HepG2 (cell line): ENCODE measurements at regions not wholly inside any gene's neighbourhood (a gene's known extent, or its start where the extent isn't known, plus 50 kb on each side); places are given as distances from the start of the nearest gene placed in this dataset.

Experiments
- GATAD2A ChIP-seq: IDR thresholded peaks from 2 replicates; pipeline ENCODE4 v1.6.1; 2016
- HMG20A ChIP-seq: IDR thresholded peaks from 2 replicates; pipeline ENCODE4 v1.6.1; 2016; ENCODE audit warnings: borderline replicate concordance
- HMGA1 ChIP-seq: sonication (generic); formaldehyde crosslinking; conservative IDR thresholded peaks from 2 replicates; pipeline ENCODE4 v1.4.0; 2020; ENCODE audit warnings: missing genetic modification reagents
- HOXA3 ChIP-seq: sonication (generic); formaldehyde crosslinking; IDR thresholded peaks from 2 replicates; pipeline ENCODE4 v1.5.0; 2020; ENCODE audit warnings: missing genetic modification reagents
- IRX3 ChIP-seq: sonication (generic); formaldehyde crosslinking; IDR thresholded peaks from 2 replicates; pipeline ENCODE4 v1.8.1; 2023; ENCODE audit warnings: mild to moderate bottlenecking, low read depth, missing genetic modification reagents, borderline replicate concordance
- JUN ChIP-seq: sonication (generic); formaldehyde crosslinking; IDR thresholded peaks from 2 replicates; pipeline ENCODE4 v1.4.0; 2020; ENCODE audit warnings: mild to moderate bottlenecking, missing genetic modification reagents
- LBX2 ChIP-seq: sonication (generic); formaldehyde crosslinking; IDR thresholded peaks from 2 replicates; pipeline ENCODE4 v1.5.0; 2020; ENCODE audit warnings: missing genetic modification reagents, mild to moderate bottlenecking, borderline replicate concordance
- MED13 ChIP-seq: sonication (generic); formaldehyde crosslinking; IDR thresholded peaks from 2 replicates; pipeline ENCODE4 v1.5.0; 2020; ENCODE audit warnings: missing genetic modification reagents
- MTF1 ChIP-seq: sonication (generic); formaldehyde crosslinking; IDR thresholded peaks from 2 replicates; pipeline ENCODE4 v1.5.0; 2020; ENCODE audit warnings: missing genetic modification reagents
- PRMT3 ChIP-seq: sonication (generic); formaldehyde crosslinking; IDR thresholded peaks from 2 replicates; pipeline ENCODE4 v1.8.1; 2022; ENCODE audit warnings: low read depth, mild to moderate bottlenecking, moderate library complexity, missing genetic modification reagents, borderline replicate concordance
- RBAK ChIP-seq: sonication (generic); formaldehyde crosslinking; IDR thresholded peaks from 2 replicates; pipeline ENCODE4 v1.5.1; 2020; ENCODE audit warnings: mild to moderate bottlenecking, missing genetic modification reagents
- SKIL ChIP-seq: sonication (generic); formaldehyde crosslinking; IDR thresholded peaks from 2 replicates; pipeline ENCODE4 v1.8.0; 2022; ENCODE audit warnings: missing genetic modification reagents, mild to moderate bottlenecking, moderate library complexity, borderline replicate concordance
- SNAPC2 ChIP-seq: sonication (generic); formaldehyde crosslinking; IDR thresholded peaks from 2 replicates; pipeline ENCODE4 v1.8.1; 2022; ENCODE audit warnings: mild to moderate bottlenecking, missing genetic modification reagents
- SRF ChIP-seq: IDR thresholded peaks from 2 replicates; pipeline ENCODE4 v1.6.1; 2011; ENCODE audit warnings: mild to moderate bottlenecking, low read depth, low read length, moderate library complexity
- TBX2 ChIP-seq: sonication (generic); formaldehyde crosslinking; IDR thresholded peaks from 2 replicates; pipeline ENCODE4 v1.5.0; 2020; ENCODE audit warnings: missing genetic modification reagents, mild to moderate bottlenecking, borderline replicate concordance
- ZBTB7A ChIP-seq: sonication (generic); formaldehyde crosslinking; IDR thresholded peaks from 2 replicates; pipeline ENCODE4 v1.8.0; 2022; ENCODE audit warnings: mild to moderate bottlenecking, missing genetic modification reagents
- ZFP36 ChIP-seq: fragments of 150-350 bp; IDR thresholded peaks from 2 replicates; pipeline ENCODE4 v1.6.1; 2018; ENCODE audit warnings: borderline replicate concordance, low read length, low read depth; ENCODE audit not compliant: partially characterized antibody
- ZFX ChIP-seq: sonication (generic); formaldehyde crosslinking; IDR thresholded peaks from 2 replicates; pipeline ENCODE4 v1.4.0; 2020; ENCODE audit warnings: mild to moderate bottlenecking, low read depth, missing genetic modification reagents, moderate library complexity
- ZNF33A ChIP-seq: sonication (generic); formaldehyde crosslinking; IDR thresholded peaks from 2 replicates; pipeline ENCODE4 v1.5.1; 2020; ENCODE audit warnings: missing genetic modification reagents, mild to moderate bottlenecking, moderate library complexity, borderline replicate concordance
- ZNF501 ChIP-seq: sonication (generic); formaldehyde crosslinking; IDR thresholded peaks from 2 replicates; pipeline ENCODE4 v1.5.1; 2020; ENCODE audit warnings: mild to moderate bottlenecking, moderate library complexity, missing genetic modification reagents
- ZNF709 ChIP-seq: sonication (generic); formaldehyde crosslinking; IDR thresholded peaks from 2 replicates; pipeline ENCODE4 v1.5.0; 2020; ENCODE audit warnings: mild to moderate bottlenecking, missing genetic modification reagents
- ZNF749 ChIP-seq: sonication (generic); formaldehyde crosslinking; IDR thresholded peaks from 2 replicates; pipeline ENCODE4 v1.8.0; 2022; ENCODE audit warnings: mild to moderate bottlenecking, missing genetic modification reagents, moderate library complexity, borderline replicate concordance
- ZNF83 ChIP-seq: sonication (generic); formaldehyde crosslinking; IDR thresholded peaks from 2 replicates; pipeline ENCODE4 v1.4.0; 2020; ENCODE audit warnings: missing genetic modification reagents, mild to moderate bottlenecking, borderline replicate concordance
- TF ChIP-seq, protein P1 (sequence below): sonication (generic); formaldehyde crosslinking; IDR thresholded peaks from 2 replicates; pipeline ENCODE4 v1.9.0; 2022; ENCODE audit warnings: missing genetic modification reagents, mild to moderate bottlenecking, borderline replicate concordance
- TF ChIP-seq, protein P2 (sequence below): IDR thresholded peaks from 2 replicates; pipeline ENCODE4 v1.6.1; 2016; ENCODE audit warnings: missing genetic modification reagents, missing compliant biosample characterization
- TF ChIP-seq, protein P3 (sequence below): sonication (generic); formaldehyde crosslinking; IDR thresholded peaks from 2 replicates; pipeline ENCODE4 v1.5.1; 2020; ENCODE audit warnings: mild to moderate bottlenecking, missing genetic modification reagents, moderate library complexity

- TF ChIP-seq SNAPC2 (CRISPR knock-in tag) = no peak
- no peak for TF ChIP-seq HMGA1 (CRISPR knock-in tag)
- peak; percentile 90 for TF ChIP-seq ZNF501 (CRISPR knock-in tag)
- TF ChIP-seq ZBTB7A = no peak
- TF ChIP-seq IRX3 = no peak
- TF ChIP-seq HOXA3 (CRISPR knock-in tag) = peak; percentile 60; the same call in 1 of the 2 replicates
- TF ChIP-seq, protein P1, sequence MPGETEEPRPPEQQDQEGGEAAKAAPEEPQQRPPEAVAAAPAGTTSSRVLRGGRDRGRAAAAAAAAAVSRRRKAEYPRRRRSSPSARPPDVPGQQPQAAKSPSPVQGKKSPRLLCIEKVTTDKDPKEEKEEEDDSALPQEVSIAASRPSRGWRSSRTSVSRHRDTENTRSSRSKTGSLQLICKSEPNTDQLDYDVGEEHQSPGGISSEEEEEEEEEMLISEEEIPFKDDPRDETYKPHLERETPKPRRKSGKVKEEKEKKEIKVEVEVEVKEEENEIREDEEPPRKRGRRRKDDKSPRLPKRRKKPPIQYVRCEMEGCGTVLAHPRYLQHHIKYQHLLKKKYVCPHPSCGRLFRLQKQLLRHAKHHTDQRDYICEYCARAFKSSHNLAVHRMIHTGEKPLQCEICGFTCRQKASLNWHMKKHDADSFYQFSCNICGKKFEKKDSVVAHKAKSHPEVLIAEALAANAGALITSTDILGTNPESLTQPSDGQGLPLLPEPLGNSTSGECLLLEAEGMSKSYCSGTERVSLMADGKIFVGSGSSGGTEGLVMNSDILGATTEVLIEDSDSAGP (CRISPR knock-in tag) = peak; percentile 69
- TF ChIP-seq, protein P2, sequence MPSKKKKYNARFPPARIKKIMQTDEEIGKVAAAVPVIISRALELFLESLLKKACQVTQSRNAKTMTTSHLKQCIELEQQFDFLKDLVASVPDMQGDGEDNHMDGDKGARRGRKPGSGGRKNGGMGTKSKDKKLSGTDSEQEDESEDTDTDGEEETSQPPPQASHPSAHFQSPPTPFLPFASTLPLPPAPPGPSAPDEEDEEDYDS (CRISPR knock-in tag) = peak; percentile 39; the same call in 1 of the 2 replicates
- TF ChIP-seq ZFX (CRISPR knock-in tag) = peak; percentile 75
- TF ChIP-seq RBAK (CRISPR knock-in tag) = no peak
- peak; percentile 73; the same call in 1 of the 2 replicates for TF ChIP-seq ZNF83 (CRISPR knock-in tag)
- TF ChIP-seq ZFP36 = no peak
- peak; percentile 86; the same call in 1 of the 2 replicates for TF ChIP-seq SKIL (CRISPR knock-in tag)
- no peak for TF ChIP-seq SRF
- peak; percentile 84 for TF ChIP-seq HMG20A (CRISPR knock-in tag)
- peak; percentile 66; the same call in 1 of the 2 replicates for TF ChIP-seq ZNF709
- no peak for TF ChIP-seq MED13
- TF ChIP-seq ZNF749 = no peak
- TF ChIP-seq PRMT3 (CRISPR knock-in tag) = peak; percentile 27; the same call in 1 of the 2 replicates
- TF ChIP-seq LBX2 (CRISPR knock-in tag) = 0 out of 2 replicates have a peak, but pooled peaks have one; percentile 25
- TF ChIP-seq GATAD2A (CRISPR knock-in tag) = peak; percentile 93
- TF ChIP-seq JUN (CRISPR knock-in tag) = no peak
- peak; percentile 95 for TF ChIP-seq TBX2 (CRISPR knock-in tag)
- TF ChIP-seq, protein P3, sequence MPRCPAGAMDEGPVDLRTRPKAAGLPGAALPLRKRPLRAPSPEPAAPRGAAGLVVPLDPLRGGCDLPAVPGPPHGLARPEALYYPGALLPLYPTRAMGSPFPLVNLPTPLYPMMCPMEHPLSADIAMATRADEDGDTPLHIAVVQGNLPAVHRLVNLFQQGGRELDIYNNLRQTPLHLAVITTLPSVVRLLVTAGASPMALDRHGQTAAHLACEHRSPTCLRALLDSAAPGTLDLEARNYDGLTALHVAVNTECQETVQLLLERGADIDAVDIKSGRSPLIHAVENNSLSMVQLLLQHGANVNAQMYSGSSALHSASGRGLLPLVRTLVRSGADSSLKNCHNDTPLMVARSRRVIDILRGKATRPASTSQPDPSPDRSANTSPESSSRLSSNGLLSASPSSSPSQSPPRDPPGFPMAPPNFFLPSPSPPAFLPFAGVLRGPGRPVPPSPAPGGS = 0 out of 2 replicates have a peak, but pooled peaks have one; percentile 39
- TF ChIP-seq ZNF33A = no peak
- TF ChIP-seq MTF1 (CRISPR knock-in tag) = no peak
Observed at GRCh38 chr11:126115816-126116331, 53.2 kb upstream of the CDON start (continued).
